Activated naive CD8-positive, alpha-beta T cell treated with anti-CD3 and anti-CD28 coated beads, Interleukin-2, amount 50 U/mL, for 24 hours (primary cell): ENCODE measurements at regions not wholly inside any gene's neighbourhood (a gene's known extent, or its start where the extent isn't known, plus 50 kb on each side); places are given as distances from the start of the nearest gene placed in this dataset.

ENCODE experiments used
- ATAC-seq: fragments of 150-1000 bp; cut with Tn5 transposase; one replicate; pipeline ENCODE4 v1.10.0; 2021
- DNase-seq: peaks from one replicate; pipeline ENCODE4 v3.0.0; 2021
- H3K27ac Mint-ChIP-seq: one replicate; pipeline ENCODE4 v1.8.0; 2021; ENCODE audit warnings: mild to moderate bottlenecking, mixed read lengths
- H3K27me3 Mint-ChIP-seq: one replicate; pipeline ENCODE4 v1.8.0; 2021; ENCODE audit warnings: mixed read lengths
- H3K36me3 Mint-ChIP-seq: one replicate; pipeline ENCODE4 v1.8.0; 2021; ENCODE audit warnings: low read depth, mixed read lengths
- H3K4me1 Mint-ChIP-seq: one replicate; pipeline ENCODE4 v1.8.0; 2021; ENCODE audit warnings: mixed read lengths
- H3K4me3 Mint-ChIP-seq: one replicate; pipeline ENCODE4 v1.8.0; 2021; ENCODE audit warnings: mild to moderate bottlenecking, moderate library complexity, mixed read lengths
- H3K9me3 Mint-ChIP-seq: one replicate; pipeline ENCODE4 v1.8.0; 2021; ENCODE audit warnings: mixed read lengths

DNA sequence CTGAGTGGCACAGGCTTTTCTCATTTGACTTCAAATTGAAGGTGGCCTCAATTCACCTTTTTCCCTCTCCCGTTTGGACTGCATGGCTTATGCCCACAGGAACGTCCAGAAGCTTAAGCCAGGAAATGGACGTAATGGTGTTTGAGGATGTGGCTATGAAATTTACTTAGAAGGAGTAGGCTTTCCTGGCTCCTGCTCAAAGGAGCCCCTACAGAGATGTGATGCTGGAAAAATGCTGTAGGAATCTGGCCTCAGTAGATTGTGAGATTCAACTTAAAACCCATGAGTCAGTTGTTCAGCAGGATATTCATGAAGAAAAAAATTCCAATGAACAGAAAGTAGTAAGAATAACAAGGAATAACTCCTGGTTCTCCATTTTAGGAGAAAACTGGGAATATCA is 129.0 kb downstream of the ICOS start:
- Mint-ChIP-seq H3K4me1 (no peaks in the 10 kb centered on the region), H3K27ac (no peak overlapping the region), H3K36me3 (no peaks in the 10 kb centered on the region), H3K4me3 (no peak overlapping the region), H3K9me3 (no peaks in the 10 kb centered on the region), H3K27me3 (peaks cover 4% of the 10 kb centered on the region)
- ATAC-seq (no peak), DNase-seq (no peak)

DNA sequence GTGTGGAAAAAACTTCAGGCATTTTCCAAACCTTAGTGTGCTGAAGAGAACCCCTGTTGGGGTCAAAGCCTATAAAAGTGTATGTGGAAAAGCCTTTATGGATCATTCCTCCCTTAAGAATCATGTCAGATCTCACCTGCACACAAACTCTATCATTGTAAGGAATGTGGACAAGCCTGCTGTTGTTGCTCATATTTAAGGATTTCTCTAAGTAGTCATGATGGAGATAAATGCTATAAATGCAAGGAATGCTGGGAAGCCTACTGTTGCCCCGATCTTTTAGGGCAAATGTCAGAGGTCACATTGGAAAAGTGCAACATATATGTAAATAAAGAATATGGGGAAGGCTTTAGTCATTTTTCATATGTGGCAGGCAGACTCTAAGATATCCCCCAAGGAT is 129.5 kb downstream of the ICOS start:
- H3K4me3 Mint-ChIP-seq, result no peak overlapping the region
- no peaks in the 10 kb centered on the region for H3K9me3 Mint-ChIP-seq
- DNase-seq (no peak), ATAC-seq (no peak)
- H3K27ac Mint-ChIP-seq, result no peak overlapping the region
- H3K4me1 Mint-ChIP-seq, result no peaks in the 10 kb centered on the region
- no peaks in the 10 kb centered on the region for H3K36me3 Mint-ChIP-seq
- H3K27me3 Mint-ChIP-seq, result peaks cover 6% of the 10 kb centered on the region

DNA sequence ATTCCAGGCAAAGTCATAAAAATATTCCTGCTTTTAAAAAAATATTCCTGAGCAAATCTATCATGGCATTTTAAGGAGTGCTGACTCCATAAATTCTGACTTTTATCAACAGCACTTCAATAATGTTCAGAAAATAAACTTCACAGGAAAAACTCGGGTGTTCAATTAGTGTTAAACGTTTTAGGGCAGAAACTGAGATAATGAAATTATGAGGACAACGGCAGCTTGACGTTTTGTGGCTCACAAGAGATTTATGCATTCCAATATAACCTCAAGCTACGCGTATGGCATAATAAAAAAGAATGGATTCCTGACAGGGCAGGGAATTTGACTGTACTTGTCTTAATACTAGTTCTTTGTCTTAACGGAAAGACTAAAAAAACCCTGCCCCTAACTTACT is 133.2 kb downstream of the ICOS start:
- Mint-ChIP-seq H3K4me3 (no peak overlapping the region), H3K36me3 (no peaks in the 10 kb centered on the region), H3K27ac (no peak overlapping the region), H3K4me1 (no peaks in the 10 kb centered on the region), H3K27me3 (peaks cover 3% of the 10 kb centered on the region), H3K9me3 (no peaks in the 10 kb centered on the region)
- ATAC-seq, result no peak
- no peak for DNase-seq

DNA sequence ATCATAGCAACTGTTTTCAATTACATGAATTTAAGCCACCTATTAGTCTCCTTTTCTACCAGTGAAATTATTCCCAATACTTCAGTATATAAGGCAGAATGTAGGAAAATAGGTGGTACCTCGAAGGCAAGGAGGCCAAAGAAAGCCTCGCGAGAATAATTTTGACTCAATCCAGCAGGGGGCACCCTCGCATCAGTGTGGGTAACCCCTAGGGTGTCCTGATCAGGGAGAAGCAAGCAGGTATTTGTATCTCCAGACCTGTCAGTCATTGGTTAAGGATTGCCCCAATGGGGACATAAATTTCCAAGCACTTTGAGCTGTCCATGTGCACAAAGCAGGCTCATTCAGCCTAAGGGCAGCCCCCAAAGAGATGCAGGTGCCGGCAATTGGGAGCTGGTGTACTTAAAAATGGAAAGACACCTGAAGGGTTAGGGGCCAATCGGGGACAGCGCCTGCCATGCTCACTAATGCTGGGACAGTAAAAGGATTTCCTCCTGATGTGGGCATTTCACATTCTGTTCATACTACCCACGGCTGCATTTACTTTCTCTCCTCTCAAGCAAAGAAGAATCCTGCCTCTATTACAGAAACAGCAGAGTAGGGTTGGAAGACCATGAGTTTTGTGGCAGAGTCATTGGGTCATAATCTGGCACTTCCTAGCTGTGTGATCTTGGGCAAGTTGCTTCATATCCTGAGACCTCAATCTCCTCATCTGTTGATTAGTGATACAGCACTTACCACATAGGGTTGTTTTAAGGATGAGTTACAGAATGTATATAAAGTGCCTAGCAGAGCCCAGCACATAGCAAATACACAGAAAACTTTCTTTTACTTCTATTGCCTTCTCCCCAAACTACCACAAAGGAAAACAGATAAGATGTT is 136.1 kb downstream of the ICOS start:
- Mint-ChIP-seq H3K27ac (no peak overlapping the region), H3K4me3 (no peak overlapping the region), H3K27me3 (peaks cover 3% of the 10 kb centered on the region), H3K36me3 (no peaks in the 10 kb centered on the region), H3K9me3 (no peaks in the 10 kb centered on the region), H3K4me1 (no peaks in the 10 kb centered on the region)
- DNase-seq, result peak; percentile 81
- ATAC-seq, result peak; percentile 79

DNA sequence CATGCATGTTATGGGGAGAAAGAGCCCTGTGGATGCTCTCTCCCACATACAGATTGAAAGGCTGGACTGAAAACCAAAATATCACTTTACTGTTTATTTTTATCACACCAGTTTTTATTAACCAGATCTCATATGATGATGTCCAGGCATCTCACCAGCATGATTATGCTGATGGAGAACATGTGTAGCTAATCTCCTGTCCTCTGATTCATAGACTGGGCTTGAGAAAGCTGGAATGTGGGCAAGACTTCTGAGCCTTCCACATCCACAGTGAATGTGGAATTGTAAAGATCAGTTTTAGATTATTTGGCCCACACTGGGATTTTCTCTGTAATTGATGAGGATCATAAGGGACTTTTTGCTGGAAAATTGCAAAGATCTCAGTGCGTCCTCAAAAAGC is 137.9 kb downstream of the ICOS start:
- no peaks in the 10 kb centered on the region for H3K36me3 Mint-ChIP-seq
- H3K4me3 Mint-ChIP-seq, result no peak overlapping the region
- no peak overlapping the region for H3K27ac Mint-ChIP-seq
- H3K4me1 Mint-ChIP-seq, result no peaks in the 10 kb centered on the region
- peaks cover 3% of the 10 kb centered on the region for H3K27me3 Mint-ChIP-seq
- ATAC-seq (no peak), DNase-seq (no peak)
- H3K9me3 Mint-ChIP-seq, result no peaks in the 10 kb centered on the region

DNA sequence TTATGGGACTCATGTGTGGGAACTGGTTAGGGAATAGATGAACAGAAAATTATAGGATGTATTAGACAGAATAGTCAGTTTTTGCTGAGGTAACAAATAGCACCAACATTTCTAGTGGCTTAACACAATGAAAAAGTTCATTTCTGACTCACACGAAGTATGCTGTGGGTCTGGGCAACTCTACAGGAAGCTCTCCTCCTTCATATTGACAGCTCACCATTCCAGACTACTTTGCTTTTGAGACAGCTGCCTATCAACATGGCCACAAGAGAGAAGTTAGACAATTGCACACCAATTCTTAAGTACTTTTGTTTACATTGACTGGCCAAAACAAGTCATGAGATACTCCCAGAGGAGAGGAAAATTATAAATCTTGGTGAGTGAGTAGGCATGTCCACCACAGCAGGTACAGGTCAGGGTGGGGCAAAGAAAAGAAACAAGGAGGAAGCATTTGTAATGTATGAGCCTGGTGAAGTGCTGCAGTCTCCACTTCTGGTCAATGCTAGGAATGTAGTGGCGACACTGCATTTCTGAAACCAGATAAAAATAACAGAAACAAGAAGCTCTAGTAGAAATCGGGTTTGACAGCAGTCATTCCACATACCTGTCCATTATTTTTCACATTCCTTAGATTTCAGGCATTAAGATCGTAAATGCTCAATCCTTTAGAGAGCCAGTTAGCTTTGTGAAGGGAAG is 141.6 kb downstream of the ICOS start:
- ATAC-seq (no peak), DNase-seq (no peak)
- peaks cover 5% of the 10 kb centered on the region for H3K27me3 Mint-ChIP-seq
- no peaks in the 10 kb centered on the region for H3K36me3 Mint-ChIP-seq
- H3K27ac Mint-ChIP-seq, result no peak overlapping the region
- no peaks in the 10 kb centered on the region for H3K4me1 Mint-ChIP-seq
- H3K4me3 Mint-ChIP-seq, result no peak overlapping the region
- no peaks in the 10 kb centered on the region for H3K9me3 Mint-ChIP-seq

DNA sequence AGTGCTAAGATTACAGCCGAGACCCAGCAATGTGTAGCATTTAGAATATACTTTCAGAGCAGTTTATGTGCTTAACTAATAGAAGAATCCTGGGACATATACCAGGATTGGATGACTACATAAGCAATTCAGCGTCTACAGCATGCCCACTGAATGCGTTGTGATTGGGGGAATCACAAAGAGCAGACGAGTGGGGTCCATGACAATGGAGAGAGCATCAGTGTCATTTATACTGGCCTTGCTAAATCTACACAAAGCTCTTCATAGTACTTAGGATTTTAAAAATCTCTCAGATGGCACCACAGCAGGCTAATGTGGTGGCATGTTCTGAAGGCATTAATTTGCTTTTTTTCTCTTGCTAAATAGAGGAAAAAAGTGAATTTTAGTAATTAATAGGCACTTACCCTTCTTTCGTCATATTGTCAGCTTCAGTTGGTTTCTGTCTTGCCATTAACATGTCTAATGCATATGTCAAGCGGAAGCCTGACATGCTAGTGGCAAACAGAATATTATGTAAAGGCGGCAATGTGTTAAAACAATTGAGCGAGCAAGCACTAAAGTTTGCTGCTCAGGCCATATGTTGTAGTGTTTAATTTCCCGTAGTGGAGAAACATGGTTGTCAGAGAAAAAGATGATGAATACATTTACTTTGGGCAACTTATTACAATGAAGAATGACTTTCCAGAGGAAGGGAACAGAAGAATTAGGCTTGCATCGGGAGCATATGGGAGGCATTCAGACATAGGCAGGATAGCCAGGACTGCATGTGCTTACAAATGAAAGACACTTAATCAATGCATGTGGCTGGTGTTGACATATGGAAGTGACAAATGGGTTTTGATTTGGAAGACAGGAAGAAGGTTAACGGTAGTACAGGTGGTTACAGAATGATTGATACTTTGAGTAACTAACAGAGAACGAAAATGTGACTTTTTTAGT is 145.2 kb downstream of the ICOS start:
- Mint-ChIP-seq H3K27ac (no peak overlapping the region), H3K36me3 (no peaks in the 10 kb centered on the region), H3K9me3 (no peaks in the 10 kb centered on the region), H3K4me1 (no peaks in the 10 kb centered on the region), H3K4me3 (no peak overlapping the region), H3K27me3 (peaks cover 5% of the 10 kb centered on the region)
- ATAC-seq, result no peak
- DNase-seq, result no peak

DNA sequence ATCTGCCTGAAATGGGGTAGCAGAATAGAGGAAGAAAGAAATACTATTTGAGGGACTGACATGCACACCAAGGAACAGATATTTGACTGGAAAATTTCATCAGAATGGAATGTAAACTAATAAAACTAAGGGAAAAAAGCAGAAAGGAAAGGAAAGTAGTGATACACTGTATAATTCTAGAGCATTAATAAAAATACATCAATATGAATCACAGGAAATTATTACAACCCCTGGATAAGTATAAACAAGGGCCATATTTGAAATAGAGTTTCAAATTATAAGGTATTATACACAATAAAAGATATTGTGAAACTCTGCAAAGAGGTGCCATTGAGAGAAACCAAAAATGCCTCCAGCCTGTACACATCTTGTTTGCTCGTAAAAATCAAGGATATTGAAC is 149.6 kb downstream of the ICOS start:
- no peaks in the 10 kb centered on the region for H3K36me3 Mint-ChIP-seq
- no peaks in the 10 kb centered on the region for H3K4me1 Mint-ChIP-seq
- H3K27ac Mint-ChIP-seq, result no peak overlapping the region
- ATAC-seq, result no peak
- no peaks in the 10 kb centered on the region for H3K9me3 Mint-ChIP-seq
- H3K27me3 Mint-ChIP-seq, result peaks cover 5% of the 10 kb centered on the region
- no peak for DNase-seq
- no peak overlapping the region for H3K4me3 Mint-ChIP-seq

DNA sequence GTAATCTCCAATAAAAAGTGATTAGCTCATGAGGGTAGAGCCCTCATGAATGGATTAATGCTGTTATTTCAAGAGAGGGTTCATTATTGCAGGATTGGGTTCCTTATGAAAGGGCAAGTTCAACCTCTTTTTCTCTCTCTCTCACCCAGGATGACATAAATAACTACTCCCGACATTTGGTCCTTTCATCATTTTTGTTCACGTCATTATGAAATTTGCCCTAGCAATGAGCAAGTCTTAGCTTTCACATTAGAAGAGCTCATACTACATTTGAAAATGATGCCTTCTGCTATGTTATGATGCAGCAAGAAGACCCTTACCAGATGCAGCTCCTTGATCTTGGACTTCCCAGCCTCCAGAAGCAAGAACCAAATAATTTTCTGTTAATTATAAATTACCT is 152.5 kb downstream of the ICOS start:
- no peak overlapping the region for H3K27ac Mint-ChIP-seq
- H3K9me3 Mint-ChIP-seq, result peaks cover 9% of the 10 kb centered on the region
- peaks cover 2% of the 10 kb centered on the region for H3K27me3 Mint-ChIP-seq
- H3K36me3 Mint-ChIP-seq, result no peaks in the 10 kb centered on the region
- no peak overlapping the region for H3K4me3 Mint-ChIP-seq
- no peaks in the 10 kb centered on the region for H3K4me1 Mint-ChIP-seq
- DNase-seq (no peak), ATAC-seq (no peak)

DNA sequence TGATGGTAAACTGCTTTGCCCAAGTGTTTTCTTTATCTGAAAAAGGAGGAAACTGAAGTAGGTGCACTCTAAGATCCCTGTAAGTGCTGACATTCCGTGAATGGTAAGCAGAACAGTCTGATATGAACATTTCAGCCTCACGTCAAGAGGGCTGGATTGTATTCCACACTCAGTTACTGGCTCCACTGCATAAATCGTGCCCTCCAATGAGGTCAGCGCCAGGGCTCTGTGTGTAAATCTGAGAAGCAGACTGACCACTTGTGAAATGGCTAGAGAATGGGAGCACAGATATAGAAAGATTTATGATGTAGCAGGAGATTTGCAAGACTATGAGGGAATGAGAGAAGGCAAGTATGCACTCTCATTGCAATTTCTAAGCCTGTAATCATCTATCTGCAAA is 153.0 kb downstream of the ICOS start:
- ATAC-seq (no peak), DNase-seq (no peak)
- Mint-ChIP-seq H3K4me1 (no peaks in the 10 kb centered on the region), H3K36me3 (no peaks in the 10 kb centered on the region), H3K9me3 (peaks cover 9% of the 10 kb centered on the region), H3K4me3 (no peak overlapping the region), H3K27me3 (peaks cover 2% of the 10 kb centered on the region), H3K27ac (no peak overlapping the region)

DNA sequence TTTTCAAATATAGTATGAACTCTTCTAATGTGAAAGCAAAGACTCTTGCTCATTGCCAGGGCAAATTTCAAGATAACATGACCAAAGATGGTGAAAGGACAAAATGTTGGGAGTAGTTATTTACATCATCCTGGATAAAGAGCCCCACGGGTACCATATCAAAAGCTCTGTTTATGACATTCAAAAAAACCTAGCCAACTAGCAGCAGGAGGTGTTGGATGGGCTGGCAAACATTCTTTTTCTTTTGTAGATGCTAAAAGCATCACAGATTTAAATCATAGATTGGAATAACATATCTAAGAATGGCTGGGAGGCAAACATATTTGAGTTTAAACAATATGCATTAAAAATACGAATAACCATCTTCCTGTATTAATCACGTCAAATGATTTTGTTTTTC is 153.5 kb downstream of the ICOS start:
- peaks cover 4% of the 10 kb centered on the region for H3K27me3 Mint-ChIP-seq
- H3K36me3 Mint-ChIP-seq, result no peaks in the 10 kb centered on the region
- no peak for ATAC-seq
- H3K4me1 Mint-ChIP-seq, result no peaks in the 10 kb centered on the region
- peaks cover 9% of the 10 kb centered on the region for H3K9me3 Mint-ChIP-seq
- DNase-seq, result no peak
- H3K27ac Mint-ChIP-seq, result no peak overlapping the region
- no peak overlapping the region for H3K4me3 Mint-ChIP-seq

DNA sequence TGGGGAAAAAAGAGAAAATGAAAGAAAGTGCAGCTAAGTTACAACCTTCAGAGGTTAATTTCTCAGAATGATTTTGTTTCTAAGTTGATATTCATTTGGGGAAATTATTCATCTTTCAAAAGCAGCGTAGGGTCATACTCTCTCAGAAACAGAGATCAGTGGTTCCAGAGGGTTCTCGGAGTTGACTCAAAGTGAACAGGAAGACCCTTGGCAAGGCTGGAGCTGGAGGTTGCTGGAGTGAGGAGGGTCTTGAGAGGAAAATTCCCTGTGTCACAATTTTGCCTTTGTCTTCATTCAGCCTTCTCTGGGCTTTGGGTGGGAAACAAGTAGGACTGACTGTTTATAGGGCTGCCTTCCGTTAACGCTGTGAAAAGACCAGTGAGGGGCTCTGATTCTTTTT is 168.2 kb downstream of the ICOS start:
- Mint-ChIP-seq H3K9me3 (no peaks in the 10 kb centered on the region), H3K27ac (peak overlapping the region; percentile 86), H3K36me3 (no peaks in the 10 kb centered on the region), H3K4me1 (peaks cover 63% of the 10 kb centered on the region), H3K4me3 (peak overlapping the region; percentile 10), H3K27me3 (peaks cover 4% of the 10 kb centered on the region)
- ATAC-seq, result peak; percentile 54
- DNase-seq, result no peak

DNA sequence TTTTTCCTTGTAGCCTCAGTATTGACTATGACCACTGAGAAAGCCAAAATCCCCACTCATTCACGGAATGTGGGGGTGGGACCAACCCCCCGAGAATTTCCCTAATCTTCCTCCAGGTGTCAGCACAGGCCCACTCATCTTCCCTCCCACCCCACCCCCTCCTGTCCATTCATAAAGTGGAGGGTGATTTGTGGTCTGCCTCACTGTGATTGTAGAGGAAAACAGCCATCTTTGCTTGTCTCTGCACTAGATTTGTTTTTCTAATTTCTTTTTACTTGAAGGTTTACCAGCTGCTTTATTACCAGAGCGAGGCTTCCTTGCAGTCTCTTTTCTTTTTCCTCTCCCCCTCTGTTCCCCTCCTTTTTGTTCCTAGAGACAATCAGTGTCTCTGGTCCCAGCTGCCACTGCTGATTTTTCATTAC is 171.8 kb downstream of the ICOS start:
- H3K36me3 Mint-ChIP-seq, result no peaks in the 10 kb centered on the region
- ATAC-seq (peak; percentile 17), DNase-seq (peak; percentile 53)
- H3K9me3 Mint-ChIP-seq, result no peaks in the 10 kb centered on the region
- peaks cover 80% of the 10 kb centered on the region for H3K4me1 Mint-ChIP-seq
- peak overlapping the region; percentile 73 for H3K4me3 Mint-ChIP-seq
- peak overlapping the region; percentile 85 for H3K27ac Mint-ChIP-seq
- H3K27me3 Mint-ChIP-seq, result peaks cover 2% of the 10 kb centered on the region

DNA sequence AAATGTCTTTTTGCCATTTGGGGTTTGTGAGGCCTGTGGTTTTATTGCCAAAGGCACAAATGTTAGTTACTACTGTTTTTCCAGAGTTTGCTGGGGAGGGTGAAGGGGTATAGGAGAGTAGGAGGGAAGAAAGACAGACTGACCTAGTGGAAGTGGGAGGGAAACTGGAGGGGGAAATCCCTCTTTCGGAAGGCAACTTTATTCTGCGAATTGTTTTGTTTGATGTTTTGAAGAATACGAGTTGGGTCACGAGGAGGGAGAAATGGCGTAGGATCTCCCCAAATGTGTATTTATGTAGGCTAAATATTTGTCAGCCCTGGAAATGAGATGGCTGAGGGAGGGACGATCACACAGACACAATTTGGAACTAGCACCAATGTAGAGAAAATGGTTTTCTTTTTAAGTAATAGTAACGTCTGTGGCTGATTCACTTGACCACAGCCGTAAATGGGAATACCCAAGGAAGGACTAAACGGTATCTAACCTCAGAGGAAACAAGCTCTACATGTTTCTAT is 172.3 kb downstream of the ICOS start:
- Mint-ChIP-seq H3K27ac (peak overlapping the region; percentile 85), H3K4me1 (peaks cover 79% of the 10 kb centered on the region)
- DNase-seq, result peak; percentile 20

More for the DNA sequence above, 172.3 kb downstream of the ICOS start:
- peak overlapping the region; percentile 73 for H3K4me3 Mint-ChIP-seq
- ATAC-seq, result peak; percentile 50
- H3K9me3 Mint-ChIP-seq, result no peaks in the 10 kb centered on the region
- H3K27me3 Mint-ChIP-seq, result peaks cover 2% of the 10 kb centered on the region
- H3K36me3 Mint-ChIP-seq, result no peaks in the 10 kb centered on the region
